HG02885 (cell line): ENCODE measurements at regions not wholly inside any gene's neighbourhood (a gene's known extent, or its start where the extent isn't known, plus 50 kb on each side); places are given as distances from the start of the nearest gene placed in this dataset.
"Not testable (repeated sequence)": the region's sequence is repeated elsewhere in the genome, so short reads cannot be mapped to it uniquely, and the experiment has no call there.

ENCODE experiments used
- ATAC-seq: cut with Tn5 transposase; IDR thresholded peaks from one replicate; pipeline ENCODE4 v1.9.1; 2021; ENCODE audit warnings: mild to moderate bottlenecking; ENCODE audit not compliant: unreplicated experiment, poor library complexity

- ATAC-seq, result no peak
These were observed 801.2 kb downstream of the MAT2B start for GRCh38 chr5:164306662-164307061.

GRCh38 chr5:164312801-164313200, 807.4 kb downstream of the MAT2B start:
- ATAC-seq, result no peak

- no peak for ATAC-seq
These were observed 812.3 kb downstream of the MAT2B start for GRCh38 chr5:164317676-164318075.

GRCh38 chr5:164319161-164319560, 813.7 kb downstream of the MAT2B start:
- no peak for ATAC-seq

GRCh38 chr5:164324239-164324638, 818.8 kb downstream of the MAT2B start:
- no peak for ATAC-seq

- peak; percentile 75 for ATAC-seq
These were observed 820.8 kb downstream of the MAT2B start for GRCh38 chr5:164326219-164326618.

- ATAC-seq, result not testable (repeated sequence)
These were observed 821.7 kb downstream of the MAT2B start for GRCh38 chr5:164327166-164327565.

- no peak for ATAC-seq
These were observed 827.2 kb downstream of the MAT2B start for GRCh38 chr5:164332349-164333196.

GRCh38 chr5:164335837-164336236, 830.4 kb downstream of the MAT2B start:
- ATAC-seq, result no peak

- ATAC-seq, result no peak
These were observed 830.9 kb downstream of the MAT2B start for GRCh38 chr5:164336276-164336675.

- no peak for ATAC-seq
These were observed 831.5 kb downstream of the MAT2B start for GRCh38 chr5:164336906-164337305.

GRCh38 chr5:164341056-164341619, 835.7 kb downstream of the MAT2B start:
- no peak for ATAC-seq

- no peak for ATAC-seq
These were observed 839.9 kb downstream of the MAT2B start for GRCh38 chr5:164345173-164345849.

GRCh38 chr5:164345853-164346252, 840.4 kb downstream of the MAT2B start:
- ATAC-seq, result no peak

- no peak for ATAC-seq
These were observed 841.6 kb downstream of the MAT2B start for GRCh38 chr5:164346785-164347630.

- ATAC-seq, result no peak
These were observed 844.8 kb downstream of the MAT2B start for GRCh38 chr5:164350236-164350635.

GRCh38 chr5:164351245-164351834, 845.9 kb downstream of the MAT2B start:
- ATAC-seq, result no peak

- no peak for ATAC-seq
These were observed 847.3 kb downstream of the MAT2B start for GRCh38 chr5:164352695-164353094.

GRCh38 chr5:164353155-164353554, 847.7 kb downstream of the MAT2B start:
- ATAC-seq, result no peak

GRCh38 chr5:164354139-164354751, 848.8 kb downstream of the MAT2B start:
- no peak for ATAC-seq
